Pons (tissue), 1 donor: ENCODE measurements at regions not wholly inside any gene's neighbourhood (a gene's known extent, or its start where the extent isn't known, plus 50 kb on each side); places are given as distances from the start of the nearest gene placed in this dataset.
A peak's percentile ranks its signal among the peaks of the same experiment; 100 is the strongest.

Experiments used
- DNase-seq: peaks from one replicate; pipeline ENCODE4 v3.0.0-alpha.2; 2016; ENCODE audit warnings: low spot score

DNA sequence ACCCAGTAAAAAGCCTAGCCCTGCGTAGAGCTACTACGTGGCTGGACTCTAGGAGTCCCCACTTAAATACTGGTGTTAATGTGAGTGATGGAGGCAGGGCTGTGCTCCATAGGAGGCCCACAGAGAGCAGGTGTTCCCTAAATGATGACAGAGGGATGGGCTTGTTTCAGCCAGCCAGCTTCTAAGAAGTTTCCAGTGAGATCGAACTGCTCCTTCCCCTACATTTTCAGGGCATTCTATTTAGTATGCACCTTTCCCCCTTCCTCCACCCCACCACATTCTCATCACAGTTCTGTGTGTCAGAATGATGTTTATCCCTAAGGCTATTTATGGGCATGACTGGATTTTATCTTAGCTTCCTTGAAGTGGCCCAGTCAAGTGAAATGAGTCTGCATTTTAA is 213.0 kb downstream of the TRIB2 start:
- no peak for DNase-seq

GRCh38 chr2:12930391-12930790 is 213.7 kb downstream of the TRIB2 start:
- DNase-seq = no peak

DNA sequence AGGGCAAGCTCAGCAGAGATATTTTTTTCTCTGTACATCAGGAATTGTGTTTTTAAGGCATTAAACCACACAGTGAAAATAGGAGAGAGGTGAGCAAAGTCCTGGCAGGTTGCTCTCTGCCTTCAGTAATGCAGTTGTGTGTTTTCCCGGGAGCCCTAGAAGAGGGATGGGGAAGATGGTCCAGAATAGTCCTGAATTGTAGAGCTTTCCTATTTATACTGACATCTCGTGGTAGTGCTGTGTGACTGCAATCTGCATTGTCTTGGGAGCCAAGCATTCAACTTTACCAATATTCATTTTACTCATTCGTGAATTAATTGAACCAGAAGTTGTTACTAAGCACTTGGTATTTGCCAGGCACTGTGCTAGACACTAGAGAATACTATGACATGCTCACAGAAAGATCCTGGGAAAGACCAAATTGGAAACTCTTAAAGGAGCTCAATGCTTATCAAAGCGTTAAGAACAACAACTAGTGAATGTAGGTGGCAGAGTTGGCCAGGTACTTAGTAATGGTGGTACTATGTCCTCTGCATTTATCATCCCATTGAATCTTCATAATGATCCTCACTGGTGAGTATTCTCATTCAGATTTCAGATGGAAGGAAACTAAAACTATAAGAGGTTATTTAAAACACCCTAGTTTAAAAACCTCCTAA is 214.6 kb downstream of the TRIB2 start:
- DNase-seq = peak; percentile 65

DNA sequence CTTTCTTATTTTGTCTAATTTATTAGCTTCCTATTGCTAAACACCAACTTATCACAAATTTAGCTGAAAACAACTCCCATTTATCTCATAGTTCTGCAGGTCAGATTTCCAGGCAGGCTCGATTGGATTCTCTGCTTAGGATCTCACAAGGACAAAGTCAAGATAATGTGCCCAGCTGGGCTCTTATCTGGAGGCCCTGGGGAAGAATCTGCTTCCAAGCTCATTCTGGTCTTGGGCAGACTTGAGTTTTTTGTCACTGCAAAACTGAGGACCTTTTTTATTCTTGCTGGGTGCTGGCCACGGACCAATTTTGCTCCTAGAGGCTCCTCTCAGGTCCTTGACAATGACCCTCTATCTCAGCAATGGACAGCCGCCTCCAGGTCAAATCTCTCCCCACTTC is 215.5 kb downstream of the TRIB2 start:
- DNase-seq = no peak

- no peak for DNase-seq
Measured at GRCh38 chr2:12934146-12934756, 217.5 kb downstream of the TRIB2 start.

- peak; percentile 19 for DNase-seq
Measured at GRCh38 chr2:12935222-12935621, 218.5 kb downstream of the TRIB2 start.

DNA sequence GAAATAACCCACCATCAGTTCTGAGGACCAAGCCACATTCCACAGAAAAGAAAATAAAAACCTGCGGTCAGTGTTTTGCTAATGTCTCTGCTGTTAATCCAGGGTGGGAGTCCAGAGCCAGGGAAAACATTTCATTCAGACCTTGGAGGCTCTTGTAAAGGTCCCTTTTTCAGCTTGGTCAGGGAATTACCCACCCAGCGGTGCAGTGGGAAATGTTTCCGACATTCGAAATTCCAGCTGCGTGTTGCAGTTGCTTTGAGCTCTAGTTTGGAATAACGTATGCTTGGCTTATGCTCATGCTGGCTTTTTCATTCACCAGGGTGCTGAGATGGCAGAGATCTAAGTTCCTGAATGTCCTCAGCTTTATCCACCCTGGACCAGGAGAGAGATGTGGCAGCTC is 219.1 kb downstream of the TRIB2 start:
- DNase-seq = no peak

GRCh38 chr2:12941203-12941602 is 224.5 kb downstream of the TRIB2 start:
- no peak for DNase-seq

GRCh38 chr2:12948231-12948960 is 231.7 kb downstream of the TRIB2 start:
- DNase-seq = no peak

GRCh38 chr2:12948961-12949353 is 232.2 kb downstream of the TRIB2 start:
- DNase-seq = no peak

- DNase-seq = no peak
Measured at GRCh38 chr2:12949406-12949805, 232.7 kb downstream of the TRIB2 start.

DNA sequence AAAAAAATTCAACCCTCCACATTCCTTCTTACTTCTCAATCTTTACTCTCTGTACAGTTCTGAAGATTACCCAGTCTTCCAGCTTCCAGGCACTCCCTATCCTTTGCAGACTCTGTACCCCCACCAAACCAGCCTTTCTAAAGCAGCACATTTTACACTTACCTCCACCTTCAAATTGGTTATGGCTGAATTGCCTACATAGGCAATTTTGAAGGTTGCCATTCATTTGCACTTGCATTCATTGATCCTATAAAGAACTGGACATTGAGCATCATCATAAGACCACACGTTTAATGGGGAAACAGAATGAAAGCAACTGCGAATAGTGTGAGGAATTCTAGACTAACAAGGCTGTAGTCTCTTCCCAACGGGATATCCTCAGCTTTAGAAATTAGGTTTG is 233.4 kb downstream of the TRIB2 start:
- no peak for DNase-seq

GRCh38 chr2:12950957-12951656 is 234.4 kb downstream of the TRIB2 start:
- DNase-seq = no peak

DNA sequence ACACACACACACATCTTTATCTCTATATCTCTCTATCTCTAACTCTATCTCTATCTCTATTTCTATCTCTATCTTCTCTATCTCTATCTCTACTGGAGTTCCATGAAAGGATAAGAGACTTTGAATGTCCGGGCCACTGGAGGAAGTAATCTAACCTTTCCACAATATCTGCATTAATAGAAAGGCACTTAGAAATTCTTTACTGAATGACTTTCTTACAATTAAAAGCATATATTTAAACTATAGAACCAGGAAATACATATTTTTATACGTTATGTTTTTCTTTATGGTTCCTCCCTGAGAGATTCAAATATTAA is 234.9 kb downstream of the TRIB2 start:
- no peak for DNase-seq

DNA sequence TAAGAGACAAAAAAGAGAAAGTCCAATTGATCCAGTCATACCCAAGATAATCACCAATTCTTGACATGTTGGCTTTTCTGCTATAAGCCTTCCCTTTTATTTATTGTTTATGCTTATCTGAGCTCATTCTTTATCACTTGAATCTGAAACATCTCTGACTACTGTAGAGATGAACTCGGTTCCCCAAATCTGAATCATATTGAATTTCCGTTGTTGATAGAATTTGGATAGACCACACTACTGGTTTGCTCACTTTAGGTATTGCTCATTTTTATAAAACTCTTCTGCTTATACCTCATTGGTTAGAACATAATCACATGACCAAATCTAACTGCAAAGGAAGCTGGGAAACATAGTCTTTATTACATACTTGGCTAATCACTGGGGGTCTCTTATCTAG is 236.9 kb downstream of the TRIB2 start:
- no peak for DNase-seq

GRCh38 chr2:12955864-12956263 is 239.1 kb downstream of the TRIB2 start:
- no peak for DNase-seq

DNA sequence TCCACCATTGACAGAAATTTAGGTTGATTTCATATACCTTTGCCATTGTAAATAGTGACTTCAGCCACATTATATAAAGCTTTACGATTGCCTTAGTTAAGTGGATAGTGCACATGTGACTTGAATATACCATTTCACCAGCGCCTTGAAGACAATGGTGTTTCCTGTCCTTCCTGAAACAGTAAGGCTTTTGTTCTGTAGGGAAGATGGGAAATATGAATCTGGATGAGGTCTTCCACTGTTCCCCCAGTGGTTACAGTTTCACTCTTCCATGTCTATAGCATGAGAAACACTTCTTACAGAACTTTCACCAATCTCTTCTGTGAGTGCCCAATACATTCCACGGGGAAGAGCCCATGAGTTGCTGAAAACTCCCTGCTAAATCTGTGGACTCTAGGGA is 240.5 kb downstream of the TRIB2 start:
- DNase-seq = no peak

- no peak for DNase-seq
Measured at GRCh38 chr2:12959935-12960334, 243.2 kb downstream of the TRIB2 start.

GRCh38 chr2:12960671-12961070 is 243.9 kb downstream of the TRIB2 start:
- DNase-seq = no peak

- no peak for DNase-seq
Measured at GRCh38 chr2:12964904-12965539, 248.3 kb downstream of the TRIB2 start.

DNA sequence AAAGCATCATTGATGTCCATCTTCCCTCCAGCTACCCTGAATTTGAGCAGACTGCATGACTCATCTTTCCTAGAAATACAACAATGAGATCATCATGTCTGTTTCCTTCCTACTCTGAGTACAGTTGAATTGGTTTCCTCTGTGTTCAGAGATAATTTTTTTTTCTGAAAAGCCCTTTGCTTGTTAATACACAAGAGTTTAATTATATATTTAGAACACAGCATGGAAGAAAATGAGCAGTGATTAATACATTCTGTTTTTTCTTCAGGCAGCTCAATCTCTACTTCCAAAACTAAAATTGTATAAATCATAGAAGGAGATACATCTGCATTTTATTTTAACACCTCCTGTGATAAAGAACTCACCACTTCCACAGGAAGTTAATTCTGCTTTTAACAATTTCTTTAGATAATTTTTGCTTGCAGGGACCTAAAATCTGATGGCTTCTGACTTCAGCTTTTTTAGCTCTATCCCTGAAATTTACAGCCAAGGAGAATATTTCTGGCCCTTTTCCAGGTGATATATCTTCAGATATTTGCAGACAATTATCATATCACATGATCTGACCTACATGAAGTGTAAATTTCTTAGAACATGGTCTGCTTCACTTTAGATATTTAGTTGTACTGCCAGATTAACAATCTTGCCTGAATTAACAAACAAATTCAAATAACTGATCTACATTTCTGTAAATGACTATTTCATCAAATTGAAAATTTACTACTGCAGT is 249.0 kb downstream of the TRIB2 start:
- DNase-seq = peak; percentile 15

DNA sequence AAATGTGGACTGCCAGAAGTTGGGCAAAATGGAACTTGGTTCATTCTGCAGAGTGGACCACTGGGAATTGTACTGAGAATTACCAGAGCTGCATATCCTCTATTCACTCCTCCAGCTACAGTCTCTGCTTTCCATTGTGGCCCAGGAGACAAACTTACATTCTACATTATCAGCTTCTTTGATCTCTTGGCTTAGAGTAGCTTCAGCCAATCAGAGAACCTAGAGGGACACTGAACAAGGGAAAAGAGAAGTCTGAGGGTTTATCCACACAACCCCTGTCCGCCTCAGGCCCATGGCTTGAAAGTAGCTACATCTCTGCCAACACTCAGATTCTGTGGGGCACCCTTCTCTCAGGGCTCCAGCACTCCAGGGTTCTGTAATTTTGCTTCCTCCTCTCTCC is 251.1 kb downstream of the TRIB2 start:
- no peak for DNase-seq
